ENCODE measurements at regions not wholly inside any gene's neighbourhood (a gene's known extent, or its start where the extent isn't known, plus 50 kb on each side); places are given as distances from the start of the nearest gene placed in this dataset.
"Not testable (repeated sequence)": the region's sequence is repeated elsewhere in the genome, so short reads cannot be mapped to it uniquely, and the experiment has no call there.

DNA sequence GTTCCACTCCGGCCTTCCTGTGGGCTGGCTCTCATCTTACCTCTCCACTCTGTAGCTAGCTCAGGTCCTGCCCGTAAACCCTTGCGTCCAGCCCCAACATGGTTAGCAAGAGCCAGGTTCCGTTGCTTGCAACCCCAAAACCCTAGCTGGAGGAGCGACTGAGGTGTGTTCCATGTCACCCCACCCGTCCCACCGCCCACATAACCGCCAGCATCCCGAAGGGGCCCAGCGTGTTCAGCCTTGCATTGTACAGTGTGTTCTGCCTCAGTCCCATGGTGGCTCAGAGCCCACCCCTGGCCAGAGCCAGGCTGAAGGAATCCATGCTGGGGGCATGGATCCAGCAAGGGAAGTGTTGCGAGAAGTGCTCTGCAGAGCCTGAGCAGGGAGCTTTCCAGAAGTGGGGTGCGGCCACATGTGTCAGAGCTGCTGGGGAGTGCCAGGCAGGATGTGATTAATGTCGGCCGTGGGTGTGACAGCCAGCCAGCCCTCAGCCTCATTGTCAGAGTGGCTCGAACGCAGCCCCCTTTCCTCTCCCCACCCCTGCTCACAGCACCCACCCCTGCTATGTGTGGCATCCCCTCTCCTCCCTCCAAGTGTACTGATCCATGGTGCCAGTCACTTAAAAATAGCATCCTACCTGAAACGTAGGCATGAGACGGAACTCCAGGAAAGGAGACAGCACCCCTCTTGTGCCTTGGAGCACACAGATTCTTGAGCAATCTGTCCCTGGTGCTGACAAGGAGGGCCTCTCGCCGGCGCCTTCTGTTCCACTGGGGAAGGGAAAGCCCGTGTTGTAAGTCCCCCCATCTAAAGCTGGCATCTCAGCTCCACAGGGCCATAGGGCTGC is 158.9 kb downstream of the OR4M2 start:
- not testable (repeated sequence) for DNase-seq (ENCODE audit: extremely low read depth in 1 of 2, low read depth in 1 of 2)

DNA sequence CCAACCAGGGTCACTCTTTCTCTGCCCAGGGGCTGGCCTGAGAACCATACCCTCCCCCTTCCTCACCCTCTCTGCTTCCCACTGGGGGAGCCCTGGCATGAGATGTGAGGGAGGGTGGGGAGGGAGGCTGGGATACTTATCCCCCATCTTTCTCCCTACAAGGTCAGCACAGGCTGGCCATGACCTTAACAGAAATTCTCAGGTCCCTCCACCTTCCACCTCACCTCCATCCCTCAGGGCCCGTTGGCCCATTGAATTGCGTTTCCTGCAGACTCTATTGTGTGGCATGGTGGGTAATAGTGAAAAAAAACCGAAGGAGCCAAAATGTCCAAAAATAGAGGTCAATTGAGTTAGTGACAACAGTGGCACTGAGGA is 159.5 kb downstream of the OR4M2 start:
- DNase-seq (ENCODE audit: extremely low read depth in 1 of 2, low read depth in 1 of 2) = no peak

DNA sequence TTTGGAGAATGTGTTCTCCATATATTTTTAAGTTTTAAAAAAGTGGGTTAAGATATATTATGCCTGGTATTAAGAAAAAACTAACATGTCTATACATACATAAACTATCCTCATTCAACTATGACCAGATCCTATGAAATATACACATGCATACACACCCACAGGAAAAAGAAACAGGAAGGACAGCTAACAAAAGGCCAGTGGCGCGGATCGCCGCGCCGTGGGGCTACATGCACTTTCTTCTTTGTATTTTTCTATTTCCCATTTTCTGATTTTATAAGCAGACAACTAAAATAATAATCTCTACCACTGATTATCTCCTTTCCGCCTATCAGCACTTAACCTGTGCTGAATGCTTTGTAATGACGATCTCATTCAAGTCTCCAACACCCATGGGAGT is 160.1 kb downstream of the OR4M2 start:
- no peak for DNase-seq (ENCODE audit: extremely low read depth in 1 of 2, low read depth in 1 of 2)

DNA sequence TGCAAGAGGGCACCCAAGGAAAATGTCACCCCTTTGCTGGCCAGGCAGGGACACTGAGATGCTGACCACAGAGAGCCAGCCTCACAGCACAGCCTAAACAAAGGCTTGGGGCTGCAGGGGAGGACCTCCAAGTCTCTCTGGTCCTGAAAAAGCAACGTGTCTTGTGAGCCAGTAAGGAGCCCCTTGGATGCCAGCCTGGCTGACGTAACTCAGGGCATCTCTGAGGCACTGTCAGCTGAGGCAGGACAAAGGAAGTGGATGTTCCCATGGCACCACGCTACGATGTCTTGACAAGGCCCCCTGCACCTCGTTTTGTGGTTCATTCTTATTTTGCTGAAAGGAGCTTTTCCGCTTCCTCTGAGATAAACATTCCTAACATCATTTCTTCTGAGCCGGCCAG is 160.7 kb downstream of the OR4M2 start:
- DNase-seq (ENCODE audit: extremely low read depth in 1 of 2, low read depth in 1 of 2) = no peak

DNA sequence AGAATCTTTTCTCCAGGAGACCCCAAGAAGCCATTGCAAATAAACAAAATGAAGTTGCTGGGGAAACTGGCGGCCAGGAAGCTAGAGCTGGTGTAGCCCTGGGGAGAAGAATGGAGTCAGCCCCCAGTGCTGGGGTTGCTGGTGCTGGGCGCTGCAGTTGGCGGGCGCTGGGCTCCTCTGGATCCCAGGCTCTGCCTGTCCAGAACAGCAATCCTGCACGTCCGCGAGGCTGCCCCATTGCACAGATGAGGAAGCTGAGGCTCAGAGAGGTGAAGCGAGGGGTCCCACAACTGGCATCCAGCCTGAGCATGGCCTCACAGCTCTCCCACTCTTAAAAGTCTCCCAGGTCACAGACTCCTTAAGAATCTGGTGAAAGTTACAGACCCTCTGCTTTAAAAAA is 161.1 kb downstream of the OR4M2 start:
- DNase-seq (ENCODE audit: extremely low read depth in 1 of 2, low read depth in 1 of 2) = no peak

DNA sequence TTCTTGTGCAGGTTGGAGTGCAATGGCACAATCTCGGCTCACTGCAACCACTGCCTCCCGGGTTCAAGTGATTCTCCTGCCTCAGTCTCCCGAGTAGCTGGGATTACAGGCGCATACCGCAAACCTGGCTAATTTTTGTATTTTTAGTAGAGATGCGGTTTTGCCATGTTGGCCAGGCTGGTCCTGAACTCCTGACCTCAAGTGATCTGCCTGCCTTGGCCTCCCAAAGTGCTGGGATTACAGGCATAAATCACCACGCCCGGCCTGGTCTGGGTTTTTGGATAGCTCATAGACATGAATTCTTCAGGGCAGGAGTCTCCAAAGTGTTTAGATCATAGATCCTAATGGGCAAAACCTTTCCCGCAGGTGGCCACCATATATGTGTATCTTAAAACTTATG is 162.0 kb downstream of the OR4M2 start:
- DNase-seq (ENCODE audit: extremely low read depth in 1 of 2, low read depth in 1 of 2) = not testable (repeated sequence)

DNA sequence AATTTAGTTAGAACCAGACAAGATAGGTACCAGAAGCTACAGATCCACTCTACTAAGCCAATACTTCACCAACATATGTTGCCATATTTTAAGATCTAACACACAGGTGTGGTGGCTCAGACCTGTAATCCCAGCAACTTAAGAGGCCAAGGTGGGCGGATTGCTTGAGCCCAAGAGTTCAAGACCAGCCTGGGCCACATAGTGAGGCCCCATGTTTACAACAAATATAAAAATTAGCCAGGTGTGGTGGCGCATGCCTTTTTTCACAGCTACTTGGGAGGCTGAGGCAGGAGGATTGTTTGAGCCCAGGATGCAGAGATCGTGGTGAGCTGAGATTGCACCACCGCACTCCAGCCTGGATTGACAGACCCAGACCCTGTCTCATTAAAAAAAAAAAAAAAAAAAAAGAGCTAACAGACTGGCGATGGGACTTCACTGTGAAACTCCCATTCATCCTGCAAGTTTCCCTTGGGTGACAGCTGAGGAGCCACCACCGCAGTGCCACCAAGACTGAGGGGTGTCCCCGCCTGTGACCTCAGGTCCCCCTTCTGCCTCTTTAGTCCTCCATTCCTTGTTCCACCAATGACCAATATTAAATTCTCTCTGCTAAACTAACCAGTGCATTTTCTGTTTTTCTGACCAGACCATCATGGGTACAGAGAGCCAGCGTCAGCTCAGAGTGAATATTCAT is 163.3 kb downstream of the OR4M2 start:
- no peak for DNase-seq (ENCODE audit: extremely low read depth in 1 of 2, low read depth in 1 of 2)

DNA sequence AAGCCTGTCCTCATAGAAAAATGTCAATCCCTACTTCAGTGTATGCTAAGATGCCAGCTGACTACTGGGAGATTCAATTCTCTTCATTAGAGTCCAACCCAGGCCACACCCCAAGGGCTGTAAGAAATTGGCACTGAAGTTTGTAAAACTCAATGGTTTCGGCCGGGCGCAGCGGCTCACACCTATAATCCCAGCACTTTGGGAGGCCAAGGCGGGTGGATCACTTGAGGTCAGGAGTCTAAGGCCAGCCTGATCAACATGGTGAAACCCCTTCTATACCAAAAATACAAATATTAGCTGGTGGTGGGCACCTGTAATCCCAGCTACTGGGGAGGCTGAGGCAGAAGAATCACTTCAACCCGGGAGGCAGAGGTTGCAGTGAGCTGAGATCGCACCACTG is 169.2 kb downstream of the OR4M2 start:
- DNase-seq (ENCODE audit: extremely low read depth in 1 of 2, low read depth in 1 of 2) = not testable (repeated sequence)

DNA sequence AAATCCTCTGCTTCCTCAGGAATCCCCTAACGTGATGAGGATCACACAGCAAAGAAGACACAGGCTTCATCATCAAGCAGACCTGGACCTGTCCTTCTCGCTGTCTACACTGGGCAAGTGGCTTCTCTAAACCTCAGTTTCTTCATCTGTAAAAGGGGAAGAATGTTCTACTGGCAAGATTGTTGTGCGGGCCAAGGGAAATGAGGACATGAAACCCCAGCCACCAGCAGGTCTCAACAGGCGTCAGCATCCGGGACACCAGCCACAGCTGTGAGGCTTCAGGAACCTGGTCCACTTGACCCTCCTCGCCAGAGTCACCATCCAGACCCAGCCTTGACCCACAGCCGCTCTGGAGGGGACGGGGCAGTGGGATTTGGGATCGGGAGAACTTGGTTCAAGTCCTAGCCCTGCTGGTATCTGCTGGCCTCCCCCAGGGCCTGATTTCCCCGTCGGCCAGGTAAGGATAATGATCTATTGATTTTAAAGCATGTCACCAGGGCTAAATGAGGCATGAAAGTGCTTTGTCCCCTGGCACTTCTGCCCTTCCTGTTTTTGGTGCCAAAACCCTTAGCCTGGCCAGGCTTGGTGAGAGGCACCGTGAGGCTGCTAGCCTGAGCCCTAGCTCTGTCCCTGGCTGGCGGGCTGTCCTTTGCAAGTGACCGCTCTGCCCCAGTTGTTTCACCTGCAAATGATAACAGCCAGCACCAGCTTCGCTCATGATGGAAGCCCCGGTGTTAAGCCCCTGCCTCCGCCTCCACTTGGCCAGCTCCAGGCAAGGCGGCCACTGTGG is 170.4 kb downstream of the OR4M2 start:
- DNase-seq (ENCODE audit: extremely low read depth in 1 of 2, low read depth in 1 of 2) = not testable (repeated sequence)

DNA sequence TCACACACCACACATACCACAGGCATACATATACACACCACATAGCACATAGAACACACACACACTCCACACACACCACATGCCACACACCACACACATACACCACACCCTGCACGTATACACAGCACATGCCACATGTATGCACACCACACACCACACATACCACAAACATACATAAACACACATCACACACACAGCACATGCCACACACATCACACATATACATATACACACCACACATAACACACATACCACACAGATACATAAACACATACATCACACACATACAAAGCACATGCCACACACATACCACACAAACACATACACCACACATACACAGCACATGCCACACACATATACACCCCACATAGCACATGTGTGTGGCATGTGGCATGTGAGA is 171.1 kb downstream of the OR4M2 start:
- DNase-seq (ENCODE audit: extremely low read depth in 1 of 2, low read depth in 1 of 2) = no peak

DNA sequence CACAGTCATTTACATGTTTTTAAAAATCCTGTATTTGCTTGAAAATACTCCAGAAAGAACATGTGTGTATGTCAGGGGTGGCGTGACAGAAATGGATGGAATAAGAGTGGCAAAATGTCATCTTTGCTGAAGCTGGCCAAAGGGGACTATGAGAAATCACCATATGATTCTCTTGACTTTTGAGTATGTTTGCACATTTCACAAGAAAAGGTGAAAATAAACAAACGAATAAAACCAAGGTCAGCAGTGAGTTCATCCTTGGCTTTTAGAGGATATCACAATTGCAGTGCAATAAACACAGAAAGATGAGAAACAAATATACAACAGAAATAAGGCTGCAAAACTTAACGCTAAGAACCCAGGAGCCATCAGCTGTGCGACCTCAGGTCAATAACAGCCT is 171.7 kb downstream of the OR4M2 start:
- not testable (repeated sequence) for DNase-seq (ENCODE audit: extremely low read depth in 1 of 2, low read depth in 1 of 2)

DNA sequence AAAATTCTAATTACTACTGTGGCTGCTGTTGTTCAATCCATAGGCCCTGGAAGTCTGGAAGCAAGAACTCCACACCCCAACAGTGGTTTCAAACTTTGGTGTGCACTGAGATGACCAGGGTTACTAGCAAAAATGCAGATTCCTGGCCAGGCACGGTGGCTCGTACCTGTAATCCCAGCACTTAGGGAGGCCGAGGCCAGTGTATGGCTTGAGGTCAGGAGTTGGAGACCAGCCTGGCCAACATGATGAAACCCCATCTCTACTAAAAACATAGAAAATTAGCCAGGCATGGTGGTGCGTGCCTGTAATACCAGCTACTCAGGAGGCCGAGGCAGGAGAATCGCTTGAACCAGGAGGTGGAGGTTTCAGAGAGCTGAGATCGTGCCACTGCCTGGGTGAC is 172.2 kb downstream of the OR4M2 start:
- DNase-seq (ENCODE audit: extremely low read depth in 1 of 2, low read depth in 1 of 2) = not testable (repeated sequence)

DNA sequence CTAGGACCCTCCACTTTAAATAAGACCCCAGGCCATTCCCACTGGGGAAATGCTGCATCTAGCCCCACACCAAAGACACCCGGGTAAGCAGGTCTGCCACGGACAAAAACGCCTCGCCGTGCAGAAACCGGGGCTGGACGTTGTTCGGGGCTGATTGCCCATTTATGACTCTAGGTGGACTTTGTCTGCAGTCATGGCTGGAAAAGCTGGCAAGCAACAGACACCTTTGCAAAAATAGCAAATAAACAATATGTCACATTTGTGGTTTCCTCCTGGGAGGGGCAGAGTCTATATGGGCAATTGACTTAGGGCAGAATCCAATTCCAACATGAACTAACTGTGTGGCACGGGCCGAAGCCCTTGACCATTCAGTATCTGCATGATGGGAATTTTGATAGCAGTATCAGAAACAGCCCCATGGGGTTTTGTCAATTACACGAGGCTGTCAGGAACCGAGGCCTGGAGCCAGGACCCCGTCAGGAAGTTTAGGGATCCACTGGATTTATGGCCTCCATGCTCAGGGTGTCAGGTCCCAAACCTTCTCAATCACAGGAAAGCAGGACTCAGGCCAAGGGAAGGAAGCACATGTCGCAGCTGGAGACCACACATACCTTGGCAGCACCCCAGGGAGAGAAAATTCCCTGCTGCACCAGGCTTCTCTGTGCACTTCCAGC is 172.8 kb downstream of the OR4M2 start:
- DNase-seq (ENCODE audit: extremely low read depth in 1 of 2, low read depth in 1 of 2) = not testable (repeated sequence)

DNA sequence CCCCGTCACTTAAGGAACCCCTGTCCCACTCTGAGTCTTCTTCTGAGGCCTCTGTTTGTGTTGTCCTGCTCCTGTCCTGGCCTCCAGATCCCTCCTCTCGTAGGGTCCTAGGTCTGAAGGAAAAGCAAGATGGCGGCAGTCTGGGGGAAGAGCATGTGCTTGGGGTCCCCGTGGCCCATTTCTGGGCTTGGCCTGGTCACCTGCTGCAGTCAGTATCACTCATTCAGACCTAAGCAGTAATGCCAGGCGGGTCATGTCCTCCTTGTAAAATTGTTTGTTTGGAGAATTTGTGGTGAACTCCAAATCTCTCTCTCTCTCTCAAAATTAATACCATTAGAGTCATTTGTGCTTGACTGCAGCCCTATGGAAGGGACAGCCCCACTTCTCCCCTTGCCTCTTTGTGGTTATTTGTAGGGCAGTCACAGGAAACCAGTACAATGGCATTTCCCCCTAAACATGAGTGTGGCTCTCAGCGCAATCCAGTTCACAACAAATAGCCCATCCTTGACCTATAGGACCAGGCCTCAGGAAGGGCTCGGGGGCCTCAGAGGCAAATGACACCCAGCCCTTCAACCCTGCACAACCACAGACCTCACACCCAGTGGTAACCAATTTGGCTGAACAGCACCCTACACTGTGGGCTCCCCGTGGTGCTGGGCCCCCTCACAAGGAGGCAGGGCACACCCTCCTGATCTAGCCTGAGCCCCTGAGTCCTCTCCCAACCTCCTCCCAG is 173.5 kb downstream of the OR4M2 start:
- DNase-seq (ENCODE audit: extremely low read depth in 1 of 2, low read depth in 1 of 2) = no peak

DNA sequence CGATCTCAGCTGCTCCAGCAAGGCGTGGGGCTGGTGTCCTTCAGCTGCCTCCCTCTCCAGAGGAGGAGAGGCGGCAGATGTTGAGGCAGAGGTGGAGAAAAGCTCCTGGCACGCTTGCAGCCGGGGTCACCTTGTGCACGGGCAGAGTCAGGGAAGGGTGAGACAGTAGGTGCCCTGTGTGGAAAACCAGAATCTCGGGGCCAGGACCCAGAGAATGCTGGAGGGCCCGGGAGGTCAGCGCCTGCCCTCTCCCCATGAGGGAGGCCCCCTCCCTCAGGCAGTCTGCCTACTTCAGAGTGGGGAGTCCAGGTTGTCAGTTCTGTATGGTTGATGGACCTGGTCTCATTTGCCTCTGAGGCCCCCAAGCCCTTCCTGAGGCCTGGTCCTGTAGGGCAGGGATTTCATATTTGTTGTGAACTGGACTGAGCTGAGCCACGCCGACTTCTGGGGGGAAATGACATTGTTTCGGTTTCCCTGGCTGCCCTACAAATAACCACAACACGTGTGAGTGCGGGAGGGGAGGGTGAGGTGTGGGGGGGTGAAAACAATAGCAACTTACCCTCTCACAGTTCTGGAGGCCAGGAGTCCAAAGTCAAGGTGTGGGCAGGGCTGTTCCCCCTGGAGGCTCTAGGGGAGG is 174.2 kb downstream of the OR4M2 start:
- DNase-seq (ENCODE audit: extremely low read depth in 1 of 2, low read depth in 1 of 2) = not testable (repeated sequence)

DNA sequence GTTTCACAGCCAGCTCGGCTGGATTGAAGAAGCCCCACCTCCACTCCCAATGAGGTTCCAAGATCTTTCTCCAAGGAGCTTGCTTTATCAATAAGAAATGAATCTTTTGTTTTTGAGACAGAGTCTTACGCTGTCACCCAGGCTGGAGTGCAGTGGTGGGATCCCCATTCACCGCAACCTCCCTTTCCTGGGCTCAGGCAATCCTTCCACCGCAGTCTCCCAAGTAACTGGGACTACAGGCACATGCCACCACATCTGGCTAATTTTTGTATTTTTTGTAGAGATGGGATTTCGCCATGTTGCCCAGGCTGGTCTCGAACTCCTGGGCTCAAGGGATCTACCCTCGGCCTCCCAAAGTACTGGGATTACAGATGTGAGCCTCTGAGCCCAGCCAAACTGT is 175.3 kb downstream of the OR4M2 start:
- DNase-seq (ENCODE audit: extremely low read depth in 1 of 2, low read depth in 1 of 2) = not testable (repeated sequence)

DNA sequence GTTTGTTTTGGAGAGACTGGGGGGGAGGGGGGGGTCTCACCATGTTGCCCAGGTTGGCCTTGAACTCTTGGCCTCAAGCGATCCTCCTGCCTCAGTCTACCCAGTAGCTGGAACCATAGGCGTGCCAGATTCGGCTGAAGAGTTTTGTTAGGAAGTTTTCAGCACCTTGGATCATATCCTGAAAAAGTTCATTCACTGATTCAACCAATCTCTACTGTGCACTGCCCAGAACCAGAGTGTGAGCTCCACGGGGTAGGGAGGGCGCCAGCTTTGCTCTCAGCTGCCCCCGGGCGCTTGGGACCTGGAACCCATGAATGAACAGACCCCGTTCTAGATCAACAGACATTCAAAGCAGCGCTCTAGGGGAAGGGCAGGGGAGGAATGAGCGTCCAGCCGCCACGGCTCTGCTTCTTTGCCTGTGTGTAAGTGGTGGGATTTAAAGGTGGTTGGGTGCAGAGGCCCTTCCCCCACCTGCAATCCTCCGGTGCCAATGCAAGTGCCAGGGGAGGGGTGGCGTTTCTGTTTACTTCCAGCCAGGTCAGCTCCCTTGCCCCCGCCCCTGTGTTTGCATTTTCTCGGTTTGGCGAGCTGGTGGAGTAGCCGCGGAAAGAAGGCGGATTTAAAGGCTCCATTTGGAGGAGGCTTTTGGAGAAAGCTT is 176.2 kb downstream of the OR4M2 start:
- DNase-seq (ENCODE audit: extremely low read depth in 1 of 2, low read depth in 1 of 2) = not testable (repeated sequence)

DNA sequence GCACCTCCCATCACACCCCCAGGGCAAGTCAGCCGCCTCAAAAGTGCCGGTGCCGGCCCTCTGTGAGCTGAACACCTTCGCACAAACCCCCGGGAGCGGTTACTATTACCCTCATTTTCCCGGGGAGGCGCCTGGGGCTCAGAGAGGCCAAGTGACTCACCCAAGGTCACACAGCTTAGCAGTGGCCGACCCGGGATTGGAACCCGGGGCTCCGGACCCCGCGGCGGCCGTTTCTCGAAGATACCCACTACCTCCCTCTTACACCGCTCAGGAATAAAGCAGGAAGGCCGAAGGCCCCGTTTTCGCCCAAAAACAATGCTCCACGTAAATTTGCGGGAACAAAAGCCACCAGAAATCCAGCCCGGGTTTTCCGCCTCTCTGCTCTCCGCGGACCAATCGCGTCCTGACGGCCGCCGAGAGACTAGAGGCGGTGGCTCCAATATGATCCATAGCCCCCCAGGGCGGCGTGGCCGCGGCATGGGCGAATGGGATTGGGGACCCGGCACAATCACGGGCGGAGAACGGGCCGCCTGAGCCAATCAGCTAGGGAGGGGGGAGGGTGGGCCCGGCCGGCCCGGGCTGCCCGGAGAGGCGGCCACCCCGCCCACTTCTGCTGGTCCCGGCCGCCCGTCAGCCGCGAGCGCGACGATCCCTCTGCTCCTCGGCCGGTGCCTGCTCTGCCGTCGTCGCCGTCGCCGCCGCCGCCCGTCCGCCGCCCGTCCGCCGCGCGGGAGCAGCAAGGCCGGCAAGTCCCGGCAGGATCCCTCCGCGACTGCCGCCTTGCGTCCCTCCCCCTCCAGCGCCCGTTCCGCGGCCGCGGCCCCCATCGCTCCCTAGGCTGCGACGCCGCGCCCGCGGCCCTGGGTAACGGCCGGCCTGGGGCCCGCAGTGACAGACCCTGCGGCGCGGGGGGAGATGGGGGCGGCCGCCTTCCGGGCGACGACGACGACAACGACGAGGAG is 177.0 kb downstream of the OR4M2 start:
- no peak for DNase-seq (ENCODE audit: extremely low read depth in 1 of 2, low read depth in 1 of 2)

All from activated CD8-positive, alpha-beta memory T cell treated with anti-CD3 and anti-CD28 coated beads for 1 hour (primary cell).